Activated T-cell treated with anti-CD3 and anti-CD28 coated beads, Interleukin-2, amount 50 U/mL, for 48 hours (primary cell): ENCODE measurements at regions not wholly inside any gene's neighbourhood (a gene's known extent, or its start where the extent isn't known, plus 50 kb on each side); places are given as distances from the start of the nearest gene placed in this dataset.
"Not testable (repeated sequence)": the region's sequence is repeated elsewhere in the genome, so short reads cannot be mapped to it uniquely, and the experiment has no call there.

Experiments
- DNase-seq, 2 experiments: peaks; one replicate each; pipeline ENCODE4 v3.0.0-alpha.2; 2020

- DNase-seq, result no peak
These were observed 305.5 kb downstream of the FAT4 start for GRCh38 chr4:125620066-125620860.

GRCh38 chr4:125624951-125625350, 310.2 kb downstream of the FAT4 start:
- no peak for DNase-seq

GRCh38 chr4:125626946-125627345, 312.2 kb downstream of the FAT4 start:
- no peak for DNase-seq

GRCh38 chr4:125639182-125639621, 324.4 kb downstream of the FAT4 start:
- no peak for DNase-seq

GRCh38 chr4:125641611-125642010, 326.9 kb downstream of the FAT4 start:
- no peak for DNase-seq

GRCh38 chr4:125642645-125643044, 327.9 kb downstream of the FAT4 start:
- no peak for DNase-seq

- no peak for DNase-seq
These were observed 334.7 kb downstream of the FAT4 start for GRCh38 chr4:125649452-125649851.

- DNase-seq, result no peak
These were observed 335.8 kb downstream of the FAT4 start for GRCh38 chr4:125650557-125650956.

- DNase-seq, result not testable (repeated sequence)
These were observed 337.1 kb downstream of the FAT4 start for GRCh38 chr4:125651707-125652357.

- no peak for DNase-seq
These were observed 344.0 kb downstream of the FAT4 start for GRCh38 chr4:125658773-125659172.

GRCh38 chr4:125663896-125664767, 349.4 kb downstream of the FAT4 start:
- no peak for DNase-seq

- DNase-seq, result no peak
These were observed 351.9 kb downstream of the FAT4 start for GRCh38 chr4:125666635-125667034.

GRCh38 chr4:125676156-125676555, 361.4 kb downstream of the FAT4 start:
- no peak for DNase-seq

- no peak for DNase-seq
These were observed 361.8 kb downstream of the FAT4 start for GRCh38 chr4:125676583-125676982.

- DNase-seq, result no peak
These were observed 363.0 kb downstream of the FAT4 start for GRCh38 chr4:125677665-125678307.

GRCh38 chr4:125679989-125680388, 365.2 kb downstream of the FAT4 start:
- DNase-seq, result no peak

GRCh38 chr4:125681240-125681639, 366.5 kb downstream of the FAT4 start:
- no peak for DNase-seq

GRCh38 chr4:125682730-125683129, 368.0 kb downstream of the FAT4 start:
- no peak for DNase-seq

GRCh38 chr4:125688841-125689240, 374.1 kb downstream of the FAT4 start:
- no peak for DNase-seq

GRCh38 chr4:125689805-125690204, 375.1 kb downstream of the FAT4 start:
- DNase-seq, result no peak

- no peak for DNase-seq
These were observed 378.5 kb downstream of the FAT4 start for GRCh38 chr4:125693228-125693627.

GRCh38 chr4:125702406-125702805, 387.7 kb downstream of the FAT4 start:
- DNase-seq, result no peak

- no peak for DNase-seq
These were observed 388.7 kb downstream of the FAT4 start for GRCh38 chr4:125703443-125703842.
